SK-N-SH treated with all-trans-retinoic acid at 6 μM for 48 hours (cell line): ENCODE measurements at regions not wholly inside any gene's neighbourhood (a gene's known extent, or its start where the extent isn't known, plus 50 kb on each side); places are given as distances from the start of the nearest gene placed in this dataset.

ENCODE experiments used
- BACH2 ChIP-seq: fragments of 250-450 bp; sonication (Bioruptor Pico); IDR thresholded peaks from 2 replicates; pipeline ENCODE4 v1.9.0; 2021; ENCODE audit warnings: mild to moderate bottlenecking, borderline replicate concordance
- CSRNP3 ChIP-seq: fragments of 250-450 bp; sonication (Bioruptor Pico); IDR thresholded peaks from 2 replicates; pipeline ENCODE4 v1.5.1; 2021; ENCODE audit warnings: mild to moderate bottlenecking, moderate library complexity

DNA sequence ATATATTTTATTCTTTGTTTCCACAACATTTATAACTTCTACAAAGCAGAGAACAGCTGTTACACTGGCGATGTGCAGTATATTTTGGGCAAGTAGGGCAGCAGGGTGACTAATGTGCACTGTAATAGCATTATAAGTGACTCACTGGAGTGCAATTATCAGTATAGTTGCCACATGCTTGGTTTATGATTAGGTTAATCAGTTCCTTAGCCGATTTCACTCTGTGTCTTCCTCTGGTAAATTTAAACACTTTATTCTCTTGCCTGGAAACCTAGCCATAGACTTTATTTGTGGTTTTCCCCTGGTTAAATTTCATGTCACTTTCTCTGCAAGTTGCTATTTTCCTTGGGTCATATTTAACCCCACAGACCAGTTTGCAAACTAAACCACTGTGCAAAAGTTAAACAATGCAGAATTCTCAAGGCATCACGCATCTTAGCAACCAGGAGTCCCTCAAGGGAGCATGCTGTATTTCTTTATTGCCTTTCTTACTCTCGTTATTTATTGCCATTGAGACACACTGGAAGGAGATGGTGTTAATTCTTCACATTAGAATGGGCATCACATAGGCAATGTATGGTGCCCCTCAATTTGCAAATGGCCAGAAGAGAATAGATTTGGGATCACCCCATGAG is 690.2 kb upstream of the DPPA4 start:
- no peak for TF ChIP-seq BACH2
- TF ChIP-seq CSRNP3 = no peak
